GM19324 (cell line): ENCODE measurements at regions not wholly inside any gene's neighbourhood (a gene's known extent, or its start where the extent isn't known, plus 50 kb on each side); places are given as distances from the start of the nearest gene placed in this dataset.

Experiments
- ATAC-seq: cut with Tn5 transposase; IDR thresholded peaks from one replicate; pipeline ENCODE4 v1.9.1; 2021; ENCODE audit warnings: mild to moderate bottlenecking, moderate library complexity; ENCODE audit not compliant: unreplicated experiment, low FRiP score

DNA sequence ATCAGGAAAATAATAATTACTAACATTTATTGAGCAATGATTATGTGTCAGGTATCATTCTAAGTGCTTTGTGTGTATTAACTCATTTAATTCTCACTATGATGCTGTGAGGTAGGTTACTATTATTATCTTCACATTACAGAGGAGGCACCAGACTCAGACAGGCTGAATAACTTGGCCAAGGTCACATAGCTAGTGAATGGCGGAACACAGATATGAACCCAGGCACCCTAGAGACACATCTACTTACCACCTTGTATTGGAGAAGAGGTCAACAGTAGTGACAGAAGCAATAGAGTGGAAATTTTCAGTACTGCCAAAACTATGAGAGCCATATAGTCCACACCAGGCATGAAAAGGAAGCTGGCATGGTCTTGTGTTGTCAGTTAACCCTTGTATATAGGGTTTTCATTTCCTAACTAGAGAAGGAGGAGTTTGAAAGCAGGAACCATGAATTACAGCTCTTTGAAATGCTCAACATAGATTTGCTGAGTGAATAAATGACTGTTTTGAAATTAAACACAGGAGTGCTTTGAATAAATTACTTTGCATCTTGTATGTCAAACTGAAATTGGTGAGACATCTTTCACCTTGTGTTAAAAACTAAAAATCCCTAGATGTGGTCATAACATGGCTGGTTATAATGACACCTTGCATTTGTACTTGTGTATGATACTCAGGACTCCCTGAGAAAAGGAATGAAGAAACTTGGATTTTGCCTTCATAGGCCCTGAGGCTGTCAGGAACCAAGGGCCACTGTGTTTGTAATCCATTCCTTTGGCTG lies 71.8 kb downstream of the RTL9 start:
- ATAC-seq = no peak

DNA sequence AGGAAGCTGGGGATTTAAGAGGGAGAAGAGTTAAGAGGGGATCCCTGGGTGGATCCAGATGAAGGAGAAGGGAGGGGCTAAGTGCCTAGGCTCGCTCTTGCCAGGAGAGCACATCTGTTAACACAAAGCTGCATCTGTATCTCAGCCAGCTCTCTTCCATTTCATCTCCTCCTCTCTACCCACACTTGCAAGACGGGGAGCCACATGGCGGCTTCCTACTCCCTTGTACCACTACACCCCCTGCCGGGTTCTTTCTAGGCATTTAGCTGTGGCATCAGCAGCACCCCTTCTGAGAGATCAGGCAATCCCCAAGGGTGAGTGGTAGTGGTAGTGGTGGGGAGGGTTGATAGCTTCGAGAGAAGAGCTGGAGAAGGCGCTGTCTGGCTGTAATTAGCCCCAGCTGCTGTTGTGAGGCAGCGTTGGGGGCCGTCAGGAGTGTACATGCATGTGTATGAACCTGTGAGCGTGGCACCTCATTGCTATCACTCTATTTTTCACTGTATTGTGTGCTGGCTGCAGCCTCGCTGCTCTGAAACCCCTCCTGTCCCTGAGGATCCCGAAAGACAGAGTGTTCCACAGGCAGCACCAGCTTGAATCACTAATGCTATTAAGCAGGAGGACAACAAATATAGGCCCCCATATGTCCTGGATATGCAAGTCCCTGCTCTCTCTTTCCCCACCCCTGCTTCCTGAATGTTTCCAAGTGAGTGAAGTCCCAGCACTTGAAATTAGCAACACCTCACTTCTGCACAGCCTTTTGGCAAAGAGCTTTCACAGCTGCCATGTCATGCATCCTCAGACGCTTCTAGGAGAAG lies 73.7 kb downstream of the RTL9 start:
- ATAC-seq = no peak

DNA sequence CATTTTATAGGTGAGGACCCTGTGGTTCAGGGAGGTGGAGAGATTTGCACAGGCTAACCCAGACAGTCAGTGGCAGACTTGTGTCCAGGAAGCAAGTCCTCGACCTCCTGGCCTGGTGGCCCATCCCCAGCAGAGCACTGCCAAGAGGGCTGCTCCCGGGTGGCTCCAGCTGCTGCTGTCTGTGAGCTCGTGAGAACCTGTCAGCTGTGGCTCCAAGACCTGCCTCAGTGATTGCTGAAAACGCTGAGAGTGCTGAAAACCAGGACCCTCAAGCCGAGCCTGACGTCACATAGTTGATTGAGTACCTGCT lies 74.2 kb downstream of the RTL9 start:
- no peak for ATAC-seq

DNA sequence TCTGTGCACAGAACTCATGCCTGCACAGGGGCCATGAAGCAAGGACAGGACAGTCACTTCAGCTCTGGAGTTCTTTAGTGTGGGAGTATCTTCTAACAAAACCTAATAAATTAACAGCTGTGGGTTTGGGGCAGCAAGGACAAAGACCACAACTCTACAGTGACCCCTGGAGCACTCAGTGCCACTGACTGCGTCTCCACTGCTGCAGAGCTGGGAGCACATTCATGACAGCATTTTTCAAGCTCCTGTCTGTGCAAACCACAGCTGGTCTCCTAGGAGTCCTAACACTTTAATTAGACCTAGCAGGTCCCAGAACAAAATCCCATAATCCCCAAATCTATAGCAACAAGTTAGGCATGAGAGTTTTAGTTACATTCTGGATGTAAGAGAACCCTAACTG lies 76.5 kb downstream of the RTL9 start:
- ATAC-seq = no peak

DNA sequence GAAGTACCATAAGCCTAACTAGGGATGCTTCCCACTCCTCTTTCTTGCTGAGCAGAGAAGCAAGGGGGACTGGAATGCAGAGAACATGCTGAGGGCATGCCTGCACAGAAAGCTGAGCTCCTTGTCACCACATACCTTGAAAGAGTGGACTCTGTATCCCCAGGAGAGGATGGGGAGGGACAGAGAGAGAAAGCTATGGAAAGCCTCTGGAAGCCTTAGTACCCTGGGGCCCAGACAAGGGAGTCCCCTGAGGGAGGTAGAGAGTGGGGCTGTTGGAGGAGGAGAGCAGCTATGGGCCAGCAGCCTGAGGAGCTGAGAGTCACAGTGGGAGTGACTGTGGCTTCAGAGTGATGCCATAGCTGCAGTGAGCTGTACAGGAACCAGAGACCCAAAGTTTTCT lies 77.9 kb downstream of the RTL9 start:
- ATAC-seq = no peak

DNA sequence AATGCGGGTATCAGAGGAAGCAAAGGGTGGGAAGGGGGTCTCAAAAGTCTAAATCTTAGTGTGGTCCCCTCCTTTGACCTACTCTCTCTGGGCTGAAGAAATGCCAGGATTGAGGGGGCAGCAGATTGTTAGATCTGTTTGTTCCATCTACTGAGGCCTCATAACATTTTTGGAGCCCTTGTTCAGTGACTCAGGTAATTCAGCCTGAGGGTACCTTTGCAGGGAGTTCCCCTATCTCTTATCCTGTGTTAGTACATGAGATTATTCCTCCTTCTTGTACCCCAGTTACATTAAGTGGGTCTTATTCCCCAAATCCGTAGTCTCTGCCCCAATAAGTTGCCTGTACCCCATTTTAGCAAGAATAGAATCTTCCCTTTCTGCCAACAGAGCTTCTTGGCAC lies 79.0 kb downstream of the RTL9 start:
- no peak for ATAC-seq

DNA sequence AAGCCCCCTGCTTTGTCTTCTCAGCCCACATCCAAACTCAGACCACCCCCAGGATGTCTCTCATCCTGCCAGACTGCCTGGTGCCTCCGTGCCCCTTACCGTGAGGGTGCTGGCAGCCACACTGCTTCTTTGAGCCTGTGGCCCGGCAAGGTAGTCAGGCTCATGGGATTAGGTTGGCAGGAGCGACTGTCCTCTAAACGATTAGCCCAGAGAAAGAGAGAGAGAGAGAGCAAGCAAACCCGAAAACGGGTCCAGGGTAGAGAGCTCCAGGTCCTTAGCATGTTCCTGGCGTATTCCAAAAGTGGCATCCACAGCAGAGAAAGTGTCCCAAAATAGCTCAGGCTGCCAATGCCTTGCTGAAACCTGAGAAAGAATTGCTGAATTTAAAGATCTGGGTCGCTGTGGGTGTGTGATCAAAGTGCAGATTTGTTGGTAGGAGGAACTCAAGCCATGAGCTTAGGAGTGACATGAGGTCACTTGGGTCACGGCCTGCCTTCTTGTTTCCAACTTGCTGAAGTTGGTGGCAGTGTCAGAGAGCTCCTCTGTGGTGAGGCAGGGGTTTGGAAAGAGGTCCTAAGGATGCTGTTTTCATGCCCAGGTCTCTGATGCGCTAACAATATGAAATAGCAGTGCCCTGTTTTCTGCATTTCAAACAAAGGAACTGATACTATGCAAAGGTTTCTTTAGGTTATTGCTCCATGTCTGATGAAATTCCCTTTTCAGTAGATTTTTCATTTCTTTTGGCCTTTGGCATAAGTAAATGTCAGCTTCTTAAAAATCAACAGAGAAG lies 81.6 kb downstream of the RTL9 start:
- ATAC-seq = no peak

DNA sequence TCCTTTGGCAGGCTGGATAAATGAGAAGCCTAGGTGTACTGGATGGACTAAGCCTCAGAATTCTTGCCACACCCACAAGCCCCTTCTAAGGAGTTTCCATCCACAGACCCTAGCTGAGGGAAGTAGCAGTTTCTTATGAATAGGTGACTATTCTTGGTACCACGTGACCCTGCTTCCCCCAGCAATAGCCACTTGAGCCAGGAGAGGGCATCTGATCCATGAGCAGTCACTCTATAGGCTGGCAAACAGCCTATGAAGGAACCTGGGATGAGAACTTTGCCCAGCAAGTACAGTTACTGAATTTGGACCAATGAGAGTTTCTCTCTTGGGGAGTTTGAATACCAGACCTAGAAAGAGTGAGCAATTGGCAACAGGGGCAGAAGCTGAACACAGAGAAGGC lies 84.0 kb downstream of the RTL9 start:
- no peak for ATAC-seq

DNA sequence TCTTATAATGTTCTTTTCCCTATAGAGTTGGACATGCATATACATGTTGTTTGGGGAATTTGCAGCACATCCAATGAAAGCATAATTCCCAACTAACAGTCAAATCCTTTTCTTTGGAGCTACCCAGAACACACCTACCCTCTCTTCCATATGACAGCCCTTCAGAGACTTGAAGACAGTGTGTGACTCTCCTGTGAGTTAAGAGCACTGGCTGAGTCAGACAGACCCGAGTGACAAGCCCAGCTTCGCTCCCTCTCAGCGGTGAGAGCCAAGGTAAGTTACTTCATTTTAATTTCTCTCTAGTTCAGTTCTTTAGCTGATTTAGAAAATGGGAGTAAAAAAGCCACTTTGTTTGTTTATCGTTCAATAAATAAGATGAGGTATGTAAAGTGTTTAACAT lies 86.3 kb downstream of the RTL9 start:
- ATAC-seq = no peak

DNA sequence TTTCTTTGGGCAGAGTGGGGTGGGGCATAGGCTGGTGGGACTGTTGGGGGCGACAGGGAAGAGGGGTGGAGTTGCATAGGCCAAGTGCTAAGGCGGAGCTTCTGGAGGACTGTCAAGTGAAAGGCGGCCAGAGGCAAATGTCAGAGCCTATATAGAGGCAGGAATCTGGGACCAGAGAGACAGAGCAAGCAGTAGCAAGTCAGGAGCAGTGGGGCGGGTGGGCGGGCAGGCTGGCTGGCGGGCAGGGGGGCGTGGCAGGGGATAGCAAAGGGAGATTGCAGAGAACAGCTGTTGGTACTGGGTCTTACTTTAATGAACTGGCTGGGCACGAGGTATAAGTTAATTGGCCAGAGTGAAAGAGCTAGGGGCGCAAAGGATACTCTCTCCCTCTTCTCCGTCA lies 89.8 kb downstream of the RTL9 start:
- no peak for ATAC-seq

DNA sequence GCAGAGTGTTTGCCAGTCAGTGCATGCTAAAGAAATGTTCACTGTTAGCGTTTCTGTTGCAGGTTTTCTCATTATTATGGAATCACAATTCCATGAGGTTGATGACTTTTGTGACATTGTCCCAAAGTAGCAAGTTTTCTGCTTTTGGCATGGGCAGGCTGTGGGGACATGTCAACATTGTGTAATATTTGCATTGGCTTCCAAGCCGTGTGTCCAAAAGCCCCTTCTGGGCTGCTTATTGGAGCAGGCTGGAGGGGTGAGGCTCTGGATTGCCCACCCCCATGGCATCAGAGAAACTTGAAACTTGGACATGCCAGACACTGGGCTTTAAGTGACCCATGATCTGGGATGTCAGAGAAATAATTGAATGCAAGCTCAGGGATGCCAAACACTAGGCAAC lies 90.7 kb downstream of the RTL9 start:
- ATAC-seq = no peak

DNA sequence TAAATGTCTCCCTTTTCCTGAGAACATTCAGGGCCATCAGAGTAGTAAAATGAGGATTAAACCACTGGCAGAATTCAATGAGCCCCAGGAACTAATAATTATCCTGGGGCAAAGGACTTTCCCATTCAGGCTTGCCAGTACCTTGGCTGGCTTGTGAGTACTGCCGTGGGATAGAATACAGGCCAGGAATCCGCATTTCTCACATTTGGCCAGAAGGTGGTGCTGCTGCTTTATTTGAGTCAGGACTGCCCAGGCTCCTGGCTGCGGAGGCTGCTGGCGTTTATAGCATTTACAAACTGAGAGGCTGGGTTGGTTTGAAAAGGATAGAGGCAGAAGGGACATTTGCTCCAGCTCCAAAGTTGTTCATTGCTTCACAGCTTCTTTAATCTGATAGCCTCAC lies 91.4 kb downstream of the RTL9 start:
- ATAC-seq = peak; percentile 81

DNA sequence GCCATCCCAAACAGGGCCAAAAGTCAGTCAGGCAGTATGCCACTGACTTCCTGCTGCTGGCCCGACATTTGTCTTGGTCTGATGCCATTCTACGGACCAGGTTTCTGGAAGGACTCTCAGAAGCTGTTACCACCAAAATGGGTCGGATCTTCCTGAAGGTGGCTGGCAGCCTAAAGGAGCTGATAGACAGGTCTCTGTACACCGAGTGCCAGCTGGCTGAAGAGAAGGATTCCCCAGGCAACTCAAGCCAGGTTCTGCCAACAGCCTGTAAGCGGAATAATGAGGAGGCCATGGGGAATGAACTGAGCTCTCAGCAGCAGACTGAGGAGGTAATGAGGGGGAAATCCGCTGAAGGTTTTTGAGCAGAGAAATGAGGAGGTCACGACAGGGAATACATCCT lies 95.7 kb downstream of the RTL9 start:
- ATAC-seq = no peak

DNA sequence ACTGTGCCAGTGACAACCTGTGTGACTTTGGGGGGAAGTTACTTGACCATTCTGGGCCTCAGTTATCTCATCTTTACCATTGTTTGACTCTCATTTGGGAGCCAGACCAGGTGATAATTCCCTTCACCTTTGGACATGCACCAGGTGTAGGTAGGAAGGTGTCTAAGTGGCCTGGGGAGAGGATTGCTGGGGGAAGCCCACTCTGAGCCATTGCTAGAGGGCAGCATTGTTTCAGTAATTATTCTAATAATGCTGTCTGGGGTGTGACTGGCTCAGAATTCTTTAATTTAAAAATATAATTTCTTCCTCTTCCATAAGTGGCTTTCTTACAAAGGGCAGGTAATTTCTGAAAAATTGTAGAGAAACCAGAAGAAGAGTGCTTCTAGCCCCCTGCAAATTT lies 104.3 kb downstream of the RTL9 start:
- ATAC-seq = no peak

DNA sequence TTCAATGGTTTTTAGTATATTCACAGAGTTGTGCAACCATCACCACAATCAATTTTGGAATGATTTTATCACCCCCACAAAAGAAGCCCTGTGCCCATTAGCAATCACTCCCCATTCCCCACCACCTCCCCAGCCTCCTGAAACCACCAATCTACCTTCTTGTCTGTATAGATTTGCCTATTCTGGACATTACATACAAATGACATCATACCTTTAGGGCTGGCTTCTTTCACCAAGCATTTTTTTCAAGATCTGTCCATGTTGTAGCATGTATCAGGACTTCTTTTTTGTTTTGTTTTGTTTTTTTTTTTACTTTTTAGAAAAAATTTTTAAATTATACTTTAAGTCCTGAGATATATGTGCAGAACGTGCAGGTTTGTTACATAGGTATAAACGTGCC lies 108.1 kb downstream of the RTL9 start:
- no peak for ATAC-seq

DNA sequence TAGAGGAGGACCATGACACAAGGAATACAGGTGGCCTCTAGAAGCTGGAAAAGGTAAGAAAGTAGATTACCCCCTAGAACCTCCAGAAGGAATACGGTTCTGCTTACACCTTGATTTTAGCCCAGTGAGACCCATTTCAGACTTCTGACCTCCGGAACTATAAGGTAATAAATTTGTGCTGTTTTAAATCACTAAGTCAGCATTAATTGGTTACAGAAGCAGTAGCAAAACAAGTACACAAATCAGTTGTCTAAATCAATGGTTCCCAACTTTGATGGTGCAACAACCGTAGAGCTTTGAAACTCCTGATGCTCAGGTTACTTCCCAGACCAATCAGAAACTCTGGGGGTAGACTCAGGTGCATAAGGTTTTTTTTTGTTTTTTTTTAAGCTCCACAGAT lies 113.6 kb downstream of the RTL9 start:
- ATAC-seq = no peak

DNA sequence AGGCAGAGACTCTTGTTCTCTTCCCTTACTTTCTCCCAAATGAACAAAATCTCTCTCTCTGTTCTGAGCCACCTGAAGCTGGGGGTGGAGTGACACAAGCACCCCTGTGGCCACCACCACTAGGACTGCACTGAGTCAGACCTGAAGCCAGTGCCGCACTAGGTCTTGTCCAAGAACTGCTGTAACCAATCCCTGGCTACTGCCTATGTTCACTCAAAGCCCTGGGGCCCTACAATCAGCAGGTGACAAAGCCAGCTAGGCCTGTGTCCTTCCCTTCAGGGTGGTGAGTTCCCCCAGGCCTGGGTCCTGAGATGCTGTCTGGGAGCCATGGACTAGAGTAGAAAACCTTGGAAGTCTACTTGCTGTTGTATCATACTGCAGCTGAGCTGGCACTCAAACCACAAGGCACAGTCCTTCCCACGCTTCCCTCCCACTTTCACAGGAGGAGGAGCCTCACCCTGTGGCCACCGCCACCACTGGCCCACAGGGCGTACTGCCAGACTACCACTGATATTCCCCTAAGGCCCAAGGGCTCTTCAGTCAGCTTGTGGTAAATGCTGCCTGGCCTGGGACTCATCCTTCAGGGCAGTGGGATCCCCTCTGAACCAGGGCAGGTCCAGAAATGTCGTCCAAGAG lies 119.1 kb downstream of the RTL9 start:
- ATAC-seq = no peak

DNA sequence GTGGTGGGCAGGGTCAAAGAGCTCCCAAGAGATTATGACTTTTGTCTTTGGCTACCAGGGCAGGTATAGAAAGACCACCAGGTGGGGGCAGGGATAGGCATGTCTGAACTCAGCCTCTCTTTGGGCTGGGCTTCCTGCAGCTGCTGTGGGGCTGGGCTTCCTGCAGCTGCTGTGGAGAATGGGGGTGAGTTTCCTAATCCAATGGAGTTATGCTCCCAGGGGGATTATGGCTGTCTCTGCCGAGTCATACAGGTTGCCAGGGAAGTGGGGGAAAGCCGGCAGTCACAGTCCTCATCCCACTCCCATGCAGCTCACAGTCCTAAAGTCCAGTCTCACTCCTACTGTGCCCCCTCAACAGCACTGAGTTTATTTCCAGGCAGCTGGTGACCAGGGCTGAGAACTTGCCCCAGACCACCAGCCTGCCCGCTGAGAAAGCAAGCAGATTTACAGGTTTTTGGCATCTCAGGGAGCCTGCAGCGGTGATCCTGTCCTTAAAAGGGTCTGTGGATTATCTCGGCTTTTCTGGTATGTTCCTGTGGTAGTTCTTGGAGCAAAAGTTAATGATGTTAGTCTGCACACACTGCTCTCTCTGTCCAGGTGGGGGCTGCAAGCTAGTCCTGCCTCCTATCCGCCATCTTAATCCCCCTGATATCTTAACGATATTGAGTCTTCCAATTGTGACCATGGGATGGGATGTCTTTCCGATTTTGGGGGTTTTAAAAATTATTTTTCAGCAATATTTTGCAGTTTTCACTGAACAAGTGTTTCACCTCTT lies 133.4 kb downstream of the RTL9 start:
- no peak for ATAC-seq

DNA sequence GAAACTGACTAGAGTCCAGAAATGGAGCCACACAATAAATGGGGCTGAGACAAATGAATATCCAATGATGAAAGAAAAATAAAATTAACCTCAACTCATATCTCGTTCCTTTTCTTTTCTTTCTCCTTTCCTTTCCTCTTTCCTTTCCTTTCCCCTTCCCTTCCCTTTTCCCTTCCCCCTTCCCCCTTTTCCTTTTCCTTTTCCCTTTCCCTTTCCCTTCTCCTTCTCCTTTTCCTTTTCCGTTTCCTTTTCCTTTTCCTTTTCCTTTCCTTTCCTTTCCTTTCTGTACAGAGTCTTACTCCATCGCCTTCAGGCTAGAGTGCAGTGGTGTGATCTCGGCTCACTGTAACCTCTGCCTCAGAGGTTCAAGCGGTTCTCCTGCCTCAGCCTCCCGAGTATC lies 146.3 kb downstream of the RTL9 start:
- no peak for ATAC-seq
